ENCODE measurements at regions not wholly inside any gene's neighbourhood (a gene's known extent, or its start where the extent isn't known, plus 50 kb on each side); places are given as distances from the start of the nearest gene placed in this dataset.

DNA sequence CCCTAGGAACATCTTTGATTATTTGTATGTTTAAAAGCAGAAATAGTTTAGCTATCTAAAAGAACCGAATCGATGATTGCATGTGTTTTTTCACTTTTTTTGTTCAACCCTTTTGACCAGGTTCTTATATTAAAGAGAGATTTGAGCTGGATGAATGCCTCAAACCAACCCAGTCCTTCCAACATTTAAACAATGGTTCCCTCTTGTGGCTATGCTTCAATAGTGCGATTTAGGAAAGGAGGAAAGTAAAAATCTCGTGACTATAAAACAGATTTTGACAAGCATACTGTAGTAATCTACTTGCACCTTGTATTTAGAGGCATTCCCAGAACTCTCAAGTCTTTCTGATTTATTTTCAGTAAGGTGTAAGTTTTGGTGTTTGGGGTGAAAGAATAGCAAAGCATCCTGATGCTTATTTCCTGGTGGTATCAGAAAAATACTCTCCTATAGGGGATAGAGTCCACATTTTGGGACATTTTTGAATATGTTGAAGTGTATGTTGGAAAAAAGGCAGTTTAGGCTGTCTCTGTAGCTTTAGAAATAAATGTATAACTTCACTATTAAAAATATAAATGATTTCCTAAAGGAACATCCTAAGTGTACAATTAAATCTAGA lies 159.6 kb upstream of the KCNH8 start:
- DNase-seq (ENCODE audit: low read depth, low spot score) = peak; percentile 12

DNA sequence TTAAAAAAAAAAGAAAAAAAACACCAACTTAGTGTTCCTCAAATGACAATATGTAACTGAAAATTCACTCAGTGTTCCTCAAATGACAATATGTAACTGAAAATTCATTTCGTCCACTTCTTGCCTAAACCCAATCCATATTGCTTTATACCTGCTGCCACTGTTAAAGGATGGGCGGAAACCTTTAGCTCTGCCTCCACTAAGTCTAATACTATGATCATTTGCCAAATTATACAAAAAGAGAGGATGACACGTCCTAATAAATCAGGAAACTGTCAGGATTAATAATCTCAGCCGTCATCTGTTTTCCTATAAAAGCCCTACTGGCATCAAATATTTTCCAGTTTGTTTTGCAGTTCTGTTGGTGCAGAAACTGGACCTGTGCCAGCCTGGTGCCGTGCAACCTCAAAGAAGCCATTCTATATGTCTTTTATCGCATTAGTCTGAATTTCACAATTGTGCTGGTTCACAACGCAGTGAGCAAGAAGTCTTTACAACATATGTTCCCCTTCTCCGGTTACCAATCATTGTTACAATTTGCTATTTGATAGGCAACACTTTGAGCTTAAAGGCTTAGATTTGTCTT lies 160.4 kb upstream of the KCNH8 start:
- no peak for DNase-seq (ENCODE audit: low read depth, low spot score)

DNA sequence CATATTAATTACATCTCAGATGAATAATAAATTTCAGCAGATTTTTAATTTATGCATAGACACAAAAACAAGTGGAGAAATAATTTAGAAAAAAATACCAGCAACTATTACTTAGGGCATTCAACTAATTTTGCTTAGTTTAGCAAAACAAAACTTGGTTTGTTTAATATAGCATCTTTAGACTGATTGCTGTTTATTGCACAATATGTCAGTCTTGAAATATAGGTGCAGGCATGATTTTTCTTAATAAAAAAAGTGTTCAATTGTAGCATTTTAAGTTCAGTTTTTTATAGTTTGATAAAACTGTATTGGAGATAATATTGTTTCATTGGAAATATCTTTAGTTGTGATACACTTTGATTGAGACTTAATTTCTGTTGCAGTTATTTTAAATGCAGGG lies 161.2 kb upstream of the KCNH8 start:
- DNase-seq (ENCODE audit: low read depth, low spot score) = no peak

DNA sequence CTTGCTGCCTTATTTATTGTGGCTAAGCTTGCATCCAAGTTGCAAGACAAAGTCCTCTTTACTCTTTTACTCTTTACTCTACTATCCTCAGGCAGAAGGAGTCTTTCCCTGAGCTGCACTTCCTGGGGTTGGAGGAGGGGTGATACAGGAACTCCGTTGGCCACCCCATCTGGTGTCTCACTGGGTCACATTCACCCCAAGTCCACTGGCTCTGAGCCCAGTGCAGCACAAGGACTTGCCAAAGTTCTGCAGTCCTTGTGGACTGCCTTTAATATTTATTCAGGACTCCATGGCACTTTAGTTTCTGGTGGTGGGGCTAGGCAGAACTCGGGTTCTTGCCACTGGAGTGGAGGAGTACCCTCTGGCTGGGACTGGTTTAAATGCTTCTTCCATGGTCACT lies 165.4 kb upstream of the KCNH8 start:
- no peak for DNase-seq (ENCODE audit: low read depth, low spot score)

DNA sequence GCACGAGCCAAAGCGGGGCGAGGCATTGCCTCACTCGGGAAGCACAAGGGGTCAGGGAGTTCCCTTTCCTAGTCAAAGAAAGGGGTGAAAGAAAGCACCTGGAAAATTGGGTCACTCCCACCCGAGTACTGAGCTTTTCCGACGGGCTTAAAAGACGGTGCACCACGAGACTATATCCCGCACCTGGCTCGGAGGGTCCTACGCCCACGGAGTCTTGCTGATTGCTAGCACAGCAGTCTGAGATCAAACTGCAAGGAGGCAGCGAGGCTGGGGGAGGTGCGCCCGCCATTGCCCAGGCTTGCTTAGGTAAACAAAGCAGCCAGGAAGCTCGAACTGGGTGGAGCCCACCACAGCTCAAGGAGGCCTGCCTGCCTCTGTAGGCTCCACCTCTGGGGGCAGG lies 172.2 kb upstream of the KCNH8 start:
- DNase-seq (ENCODE audit: low read depth, low spot score) = peak; percentile 32

DNA sequence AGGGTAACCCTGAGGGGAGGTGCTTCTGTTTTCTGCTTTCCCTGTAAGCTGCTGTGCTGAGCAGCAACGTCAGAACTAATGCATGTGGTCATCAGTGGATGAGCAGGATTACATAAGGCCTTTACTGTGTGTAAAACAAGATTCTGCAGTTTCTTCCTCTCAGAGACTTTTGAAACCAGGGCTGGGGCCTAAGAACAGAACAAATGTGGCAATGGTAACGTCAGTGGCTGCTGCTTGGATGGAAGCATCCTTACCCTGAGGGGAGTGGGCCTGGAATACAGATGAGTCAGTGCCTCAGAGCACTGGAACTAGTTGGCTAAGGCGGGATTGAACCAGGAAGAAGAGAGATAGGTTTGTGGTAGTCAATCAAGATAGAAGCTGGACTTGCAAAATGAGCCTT lies 180.2 kb upstream of the KCNH8 start:
- peak; percentile 68 for DNase-seq (ENCODE audit: low read depth, low spot score)

GRCh38 chr3:18965781-18966180 lies 182.5 kb upstream of the KCNH8 start:
- DNase-seq (ENCODE audit: low read depth, low spot score) = no peak

DNA sequence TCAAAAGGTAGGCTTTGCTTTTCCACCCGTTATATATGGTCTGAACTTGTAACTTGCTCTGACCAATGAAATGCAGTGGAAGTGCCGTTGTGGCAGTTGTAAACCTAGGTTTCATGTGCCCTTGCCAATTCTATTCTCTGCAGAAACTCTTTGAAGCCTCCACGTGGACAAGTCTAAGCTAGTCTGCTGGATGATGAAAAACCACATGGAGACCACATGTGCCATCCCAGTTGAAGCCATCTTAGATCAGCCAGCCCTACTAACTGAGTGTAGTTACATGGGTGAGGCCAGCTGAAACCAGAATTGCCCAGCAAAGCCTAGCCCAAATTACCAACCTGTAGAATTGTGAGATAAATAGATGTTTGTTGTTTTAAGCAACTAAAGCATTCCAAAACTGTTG lies 183.7 kb upstream of the KCNH8 start:
- DNase-seq (ENCODE audit: low read depth, low spot score) = no peak

GRCh38 chr3:18951333-18951732 lies 197.0 kb upstream of the KCNH8 start:
- no peak for DNase-seq (ENCODE audit: low read depth, low spot score)

- peak; percentile 23 for DNase-seq (ENCODE audit: low read depth, low spot score)
These were observed 201.8 kb upstream of the KCNH8 start for GRCh38 chr3:18946524-18946923.

DNA sequence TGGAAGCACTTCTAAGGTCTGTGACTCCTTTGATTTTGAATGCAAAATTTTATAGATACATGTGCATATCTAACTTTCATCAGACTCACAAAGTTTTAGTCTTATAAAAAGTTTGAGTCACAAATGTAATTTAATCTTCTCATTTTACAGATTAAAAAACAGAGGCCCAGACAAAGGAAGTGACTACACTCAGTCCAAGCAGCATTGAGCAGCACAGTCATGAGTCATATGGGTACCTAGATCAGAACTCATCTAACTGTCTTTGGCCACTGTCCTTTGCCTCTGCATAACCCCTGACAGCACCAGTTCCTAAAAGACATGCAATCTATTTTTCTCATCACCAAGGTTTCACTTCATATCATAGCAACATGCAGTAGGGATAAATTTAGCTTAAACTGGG lies 210.7 kb upstream of the KCNH8 start:
- DNase-seq (ENCODE audit: low read depth, low spot score) = no peak

GRCh38 chr3:18919158-18919557 lies 229.2 kb upstream of the KCNH8 start:
- DNase-seq (ENCODE audit: low read depth, low spot score) = no peak

DNA sequence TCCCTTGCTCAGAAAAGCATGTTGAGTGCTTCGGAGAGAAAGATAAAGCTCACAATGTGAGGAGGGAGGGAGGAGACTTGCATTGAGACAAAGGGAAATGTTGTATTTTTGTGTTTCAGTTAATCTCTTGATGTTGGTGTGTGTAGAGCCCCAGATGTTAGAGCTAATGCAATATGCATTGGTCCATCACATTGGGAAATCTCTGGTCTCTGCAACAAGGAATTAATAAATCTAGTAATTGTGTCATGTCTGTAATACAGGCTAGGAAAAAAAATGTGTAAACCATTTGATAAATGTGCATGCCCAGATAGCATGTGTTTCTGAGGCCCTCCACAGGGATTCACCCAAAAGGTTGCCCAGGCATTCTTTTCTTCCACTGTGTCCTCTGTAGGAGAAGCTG lies 230.4 kb upstream of the KCNH8 start:
- DNase-seq (ENCODE audit: low read depth, low spot score) = no peak

DNA sequence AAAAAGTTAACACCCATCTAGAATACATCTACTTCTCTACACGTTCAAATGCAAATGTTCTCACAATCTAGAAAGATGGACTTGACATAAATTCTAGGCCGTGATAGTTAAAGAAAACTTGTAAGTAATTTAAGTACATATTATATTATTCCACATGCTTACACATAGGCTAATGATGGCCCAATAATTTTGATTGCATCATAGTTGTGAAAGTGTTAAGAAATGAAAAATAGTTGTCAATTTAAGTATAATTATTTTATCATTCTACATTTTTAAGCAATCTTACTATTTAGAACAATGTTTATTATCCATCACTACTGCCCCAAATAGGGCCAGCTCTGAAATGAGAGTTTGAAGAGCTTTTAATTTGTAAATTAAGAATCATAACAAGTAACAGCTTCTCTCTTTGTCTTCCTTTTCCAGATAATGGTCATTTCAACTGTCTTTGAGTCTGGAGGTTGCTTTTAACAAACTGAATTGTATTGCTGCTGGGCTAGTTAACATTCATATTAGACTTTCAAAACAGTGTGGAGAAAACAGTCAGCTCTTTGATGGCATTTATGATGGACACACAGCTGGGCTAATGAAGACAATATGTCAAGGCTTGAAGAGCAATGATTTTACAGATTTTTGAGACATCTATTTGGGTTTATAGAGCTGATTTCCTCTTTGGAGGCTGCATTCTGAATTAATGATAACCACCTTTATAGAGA lies 246.1 kb upstream of the KCNH8 start:
- DNase-seq (ENCODE audit: low read depth, low spot score) = no peak

- DNase-seq (ENCODE audit: low read depth, low spot score) = no peak
These were observed 246.7 kb upstream of the KCNH8 start for GRCh38 chr3:18901571-18901970.

- no peak for DNase-seq (ENCODE audit: low read depth, low spot score)
These were observed 247.3 kb upstream of the KCNH8 start for GRCh38 chr3:18900994-18901393.

DNA sequence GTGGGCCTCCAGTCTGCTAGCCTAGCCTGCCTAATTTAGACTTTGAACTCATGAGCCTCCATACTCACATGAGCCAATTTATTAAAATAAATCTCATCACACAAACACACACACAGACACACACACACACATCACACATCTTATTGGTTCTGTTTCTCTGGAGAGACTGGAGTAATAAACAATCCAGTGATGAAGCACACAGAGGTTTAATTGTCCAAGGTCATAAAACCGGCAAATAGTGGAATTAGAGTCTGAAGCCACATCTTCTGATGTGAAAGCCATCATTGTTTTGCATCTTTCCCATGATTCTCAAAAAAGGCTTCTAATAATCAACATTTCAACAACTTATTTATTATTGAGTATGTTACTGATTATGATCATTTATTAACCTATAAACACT lies 249.4 kb upstream of the KCNH8 start:
- DNase-seq (ENCODE audit: low read depth, low spot score) = no peak

DNA sequence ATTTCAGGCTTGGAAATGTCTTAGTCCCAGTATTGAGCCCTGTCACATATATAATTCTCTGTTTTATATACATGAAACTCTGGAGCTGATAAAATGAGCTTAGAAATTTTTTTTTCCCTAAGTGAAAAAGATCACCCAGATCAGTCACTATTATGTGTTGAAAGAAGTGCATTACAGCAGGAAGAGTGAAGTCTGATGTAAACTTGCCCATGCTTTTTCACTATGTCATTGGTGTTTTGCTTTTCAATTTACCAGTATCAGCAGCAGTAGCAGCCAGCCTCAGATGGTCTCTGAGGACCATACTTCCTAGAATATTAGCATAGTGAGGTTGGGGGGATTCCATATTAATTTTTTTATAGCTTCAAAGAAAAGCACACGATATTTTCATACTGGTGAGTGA lies 255.6 kb upstream of the KCNH8 start:
- DNase-seq (ENCODE audit: low read depth, low spot score) = no peak

GRCh38 chr3:18892047-18892446 lies 256.3 kb upstream of the KCNH8 start:
- DNase-seq (ENCODE audit: low read depth, low spot score) = no peak

DNA sequence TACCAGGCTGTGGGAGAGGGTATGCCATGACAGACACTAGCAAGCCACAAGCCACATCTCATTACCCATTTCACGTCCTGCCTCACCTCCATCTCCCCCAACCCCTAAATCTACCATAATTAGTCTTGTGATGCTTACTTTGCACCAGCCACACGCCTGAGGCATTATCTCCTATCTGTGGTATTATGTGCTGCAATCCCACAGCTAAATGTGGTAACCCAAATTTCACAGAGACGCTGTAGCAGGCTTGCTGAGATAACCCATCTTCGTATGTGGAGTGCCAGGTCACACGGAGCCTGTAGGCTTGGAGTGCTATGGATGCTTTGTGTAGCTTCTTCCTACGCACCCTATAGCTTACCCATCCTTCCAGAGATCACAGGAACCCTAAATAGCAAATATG lies 256.7 kb upstream of the KCNH8 start:
- DNase-seq (ENCODE audit: low read depth, low spot score) = no peak

DNA sequence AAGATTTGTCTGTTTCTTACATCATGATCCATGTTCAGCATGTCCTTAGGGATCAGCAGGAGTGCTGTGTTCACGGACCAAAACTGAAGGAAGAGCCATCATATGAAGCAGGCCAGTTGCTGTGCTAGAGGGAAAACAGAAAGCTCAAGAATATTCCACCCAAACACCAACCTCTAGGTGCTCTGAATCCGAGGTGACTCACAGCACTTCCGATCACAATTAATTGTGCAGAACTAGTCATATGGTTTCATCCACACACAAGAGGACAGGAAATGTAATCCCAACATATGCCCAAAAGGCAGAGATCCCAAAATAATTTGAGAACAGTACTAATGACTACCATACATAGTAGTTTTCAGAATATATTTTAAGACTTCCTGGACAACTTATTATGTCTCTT lies 257.9 kb upstream of the KCNH8 start:
- no peak for DNase-seq (ENCODE audit: low read depth, low spot score)

GRCh38 chr3:18888819-18889218 lies 259.5 kb upstream of the KCNH8 start:
- DNase-seq (ENCODE audit: low read depth, low spot score) = no peak

DNA sequence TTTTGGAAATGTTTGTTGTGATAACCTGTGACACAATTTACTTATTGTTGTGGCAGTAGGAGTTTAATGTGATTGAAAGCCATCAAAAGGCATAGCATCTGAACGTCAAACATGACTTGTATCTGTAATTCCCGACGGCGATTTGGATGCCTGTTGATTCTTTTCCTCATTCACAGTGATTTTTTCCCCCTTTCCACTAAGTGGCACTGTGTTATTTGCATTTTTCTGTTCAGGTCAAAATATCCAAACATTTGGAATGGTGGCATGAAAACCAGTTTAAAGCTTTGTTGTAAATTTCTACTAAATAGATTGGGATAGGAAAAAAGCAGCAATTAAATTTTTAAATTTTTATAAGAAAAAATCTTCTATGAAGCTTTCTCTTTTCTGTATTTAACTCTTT lies 259.9 kb upstream of the KCNH8 start:
- no peak for DNase-seq (ENCODE audit: low read depth, low spot score)

Data from ELF-1 (cell line).